ENCODE measurements at regions not wholly inside any gene's neighbourhood (a gene's known extent, or its start where the extent isn't known, plus 50 kb on each side); places are given as distances from the start of the nearest gene placed in this dataset.

DNA sequence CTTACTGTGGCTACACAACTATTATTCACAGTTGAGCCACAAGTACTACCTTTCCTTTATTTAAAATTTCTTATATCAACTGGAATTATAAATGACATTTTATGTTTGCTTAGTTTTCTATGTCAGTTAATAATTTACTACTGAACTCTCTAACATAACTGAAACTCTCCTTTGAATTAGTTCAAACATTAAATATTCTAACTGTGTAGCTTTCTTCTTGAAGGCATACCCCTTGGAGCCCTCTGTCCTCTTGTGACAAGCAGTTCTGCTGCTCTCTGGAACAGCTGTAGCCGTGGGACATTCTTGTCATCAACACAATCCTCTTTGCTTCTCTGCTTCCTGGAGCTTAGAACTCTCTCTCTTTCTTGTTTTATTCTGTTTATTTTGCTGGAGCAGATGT is 244.8 kb downstream of the NHLRC3 start:
- Histone ChIP-seq H3K4me1 (ENCODE audit: control insufficient read depth, insufficient read depth, low read length) (no peaks in the 10 kb centered on the region), H3K4me3 (ENCODE audit: low read depth, low read length) (no peak overlapping the region), H3K9me3 (ENCODE audit: control insufficient read depth, insufficient read depth, low read length) (peaks cover 5% of the 10 kb centered on the region; the same call in 1 of the 2 replicates), H3K27me3 (ENCODE audit: control insufficient read depth, insufficient read depth, low read length) (no peaks in the 10 kb centered on the region), H3K9ac (ENCODE audit: low read depth, low read length) (no peak overlapping the region), H3K36me3 (ENCODE audit: control insufficient read depth, insufficient read depth, low read length) (no peaks in the 10 kb centered on the region), H3K27ac (ENCODE audit: low read depth, low read length) (no peak overlapping the region)

- no peak overlapping the region for H3K9ac ChIP-seq (ENCODE audit: low read depth, low read length)
- no peak overlapping the region for H3K4me3 ChIP-seq (ENCODE audit: low read depth, low read length)
- no peak overlapping the region for H3K27ac ChIP-seq (ENCODE audit: low read depth, low read length)
- H3K36me3 ChIP-seq (ENCODE audit: control insufficient read depth, insufficient read depth, low read length) = no peaks in the 10 kb centered on the region
- H3K4me1 ChIP-seq (ENCODE audit: control insufficient read depth, insufficient read depth, low read length) = no peaks in the 10 kb centered on the region
- H3K27me3 ChIP-seq (ENCODE audit: control insufficient read depth, insufficient read depth, low read length) = no peaks in the 10 kb centered on the region
- H3K9me3 ChIP-seq (ENCODE audit: control insufficient read depth, insufficient read depth, low read length) = peaks cover 5% of the 10 kb centered on the region; the same call in 1 of the 2 replicates
These were observed 246.6 kb downstream of the NHLRC3 start for GRCh38 chr13:39284801-39285388.

Data from HUES48 (cell line).